ENCODE measurements at regions not wholly inside any gene's neighbourhood (a gene's known extent, or its start where the extent isn't known, plus 50 kb on each side); places are given as distances from the start of the nearest gene placed in this dataset.

- H3K27me3 ChIP-seq (ENCODE audit: control insufficient read depth in 2 of 2, insufficient read depth in 2 of 2, low read length in 2 of 2) = peaks cover 0 to 10% of the 10 kb centered on the region in 2 donors
- no peak overlapping the region for H3K27ac ChIP-seq (ENCODE audit: low read depth in 2 of 2, low read length in 2 of 2)
- no peaks in the 10 kb centered on the region for H3K9me3 ChIP-seq (ENCODE audit: control insufficient read depth in 2 of 2, low read length in 2 of 2)
- no peak overlapping the region for H3K4me3 ChIP-seq (ENCODE audit: low read length in 2 of 2)
- no peak overlapping the region for H3K9ac ChIP-seq (ENCODE audit: low read depth in 1 of 2, low read length in 2 of 2)
- H3K4me1 ChIP-seq (ENCODE audit: control insufficient read depth in 2 of 2, insufficient read depth in 2 of 2, low read length in 2 of 2) = peaks cover 0 to 3% of the 10 kb centered on the region in 2 donors
- no peaks in the 10 kb centered on the region for H3K36me3 ChIP-seq (ENCODE audit: control insufficient read depth in 2 of 2, insufficient read depth in 2 of 2, low read length in 2 of 2)
These were observed 81.0 kb downstream of the ESM1 start for GRCh38 chr5:54904425-54904824.

GRCh38 chr5:54902791-54903473 is 82.5 kb downstream of the ESM1 start:
- Histone ChIP-seq H3K4me1 (ENCODE audit: control insufficient read depth in 2 of 2, insufficient read depth in 2 of 2, low read length in 2 of 2) (peaks cover 0 to 3% of the 10 kb centered on the region in 2 donors), H3K27ac (ENCODE audit: low read depth in 2 of 2, low read length in 2 of 2) (no peak overlapping the region), H3K9ac (ENCODE audit: low read depth in 1 of 2, low read length in 2 of 2) (no peak overlapping the region), H3K9me3 (ENCODE audit: control insufficient read depth in 2 of 2, low read length in 2 of 2) (no peaks in the 10 kb centered on the region), H3K36me3 (ENCODE audit: control insufficient read depth in 2 of 2, insufficient read depth in 2 of 2, low read length in 2 of 2) (no peaks in the 10 kb centered on the region), H3K4me3 (ENCODE audit: low read length in 2 of 2) (no peak overlapping the region), H3K27me3 (ENCODE audit: control insufficient read depth in 2 of 2, insufficient read depth in 2 of 2, low read length in 2 of 2) (peaks cover 0 to 12% of the 10 kb centered on the region in 2 donors)

- Histone ChIP-seq H3K27ac (ENCODE audit: low read depth in 2 of 2, low read length in 2 of 2) (no peak overlapping the region), H3K9me3 (ENCODE audit: control insufficient read depth in 2 of 2, low read length in 2 of 2) (no peaks in the 10 kb centered on the region)
These were observed 84.2 kb downstream of the ESM1 start for GRCh38 chr5:54900984-54901725.

DNA sequence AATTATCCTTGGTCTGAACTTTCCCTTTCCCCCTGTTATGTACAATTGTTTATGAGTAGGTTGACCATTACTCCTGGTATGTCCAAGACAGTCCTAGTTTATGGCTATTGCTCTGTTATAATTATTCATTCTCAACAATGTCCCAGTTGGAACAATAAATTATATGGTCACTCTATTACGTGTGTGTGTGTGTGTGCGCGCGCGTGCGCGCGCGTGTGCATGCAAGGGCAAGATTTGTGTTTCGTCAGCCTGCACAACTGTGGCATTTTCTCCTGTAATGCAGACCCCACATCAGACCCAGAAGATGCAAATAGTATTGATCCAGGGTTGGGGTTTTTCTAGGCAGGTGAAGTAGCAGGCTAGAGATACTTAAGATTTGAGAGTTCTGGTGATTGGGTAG is 88.4 kb downstream of the ESM1 start:
- H3K4me1 ChIP-seq (ENCODE audit: control insufficient read depth in 2 of 2, insufficient read depth in 2 of 2, low read length in 2 of 2) = no peaks in the 10 kb centered on the region
- no peak overlapping the region for H3K9ac ChIP-seq (ENCODE audit: low read depth in 1 of 2, low read length in 2 of 2)
- H3K27ac ChIP-seq (ENCODE audit: low read depth in 2 of 2, low read length in 2 of 2) = no peak overlapping the region
- H3K9me3 ChIP-seq (ENCODE audit: control insufficient read depth in 2 of 2, low read length in 2 of 2) = no peaks in the 10 kb centered on the region
- H3K27me3 ChIP-seq (ENCODE audit: control insufficient read depth in 2 of 2, insufficient read depth in 2 of 2, low read length in 2 of 2) = peaks cover 0 to 9% of the 10 kb centered on the region in 2 donors
- no peaks in the 10 kb centered on the region for H3K36me3 ChIP-seq (ENCODE audit: control insufficient read depth in 2 of 2, insufficient read depth in 2 of 2, low read length in 2 of 2)
- H3K4me3 ChIP-seq (ENCODE audit: low read length in 2 of 2) = no peak overlapping the region

More at GRCh38 chr5:54900984-54901725, 84.2 kb downstream of the ESM1 start:
- Histone ChIP-seq H3K9ac (ENCODE audit: low read depth in 1 of 2, low read length in 2 of 2) (no peak overlapping the region), H3K4me3 (ENCODE audit: low read length in 2 of 2) (no peak overlapping the region), H3K27me3 (ENCODE audit: control insufficient read depth in 2 of 2, insufficient read depth in 2 of 2, low read length in 2 of 2) (peaks cover 0 to 11% of the 10 kb centered on the region in 2 donors), H3K36me3 (ENCODE audit: control insufficient read depth in 2 of 2, insufficient read depth in 2 of 2, low read length in 2 of 2) (no peaks in the 10 kb centered on the region), H3K4me1 (ENCODE audit: control insufficient read depth in 2 of 2, insufficient read depth in 2 of 2, low read length in 2 of 2) (peaks cover 0 to 3% of the 10 kb centered on the region in 2 donors)

GRCh38 chr5:54895816-54896341 is 89.5 kb downstream of the ESM1 start:
- no peak overlapping the region for H3K9ac ChIP-seq (ENCODE audit: low read depth in 1 of 2, low read length in 2 of 2)
- H3K9me3 ChIP-seq (ENCODE audit: control insufficient read depth in 2 of 2, low read length in 2 of 2) = no peaks in the 10 kb centered on the region
- H3K27ac ChIP-seq (ENCODE audit: low read depth in 2 of 2, low read length in 2 of 2) = no peak overlapping the region
- no peaks in the 10 kb centered on the region for H3K36me3 ChIP-seq (ENCODE audit: control insufficient read depth in 2 of 2, insufficient read depth in 2 of 2, low read length in 2 of 2)
- H3K4me1 ChIP-seq (ENCODE audit: control insufficient read depth in 2 of 2, insufficient read depth in 2 of 2, low read length in 2 of 2) = no peaks in the 10 kb centered on the region
- H3K27me3 ChIP-seq (ENCODE audit: control insufficient read depth in 2 of 2, insufficient read depth in 2 of 2, low read length in 2 of 2) = peaks cover 0 to 3% of the 10 kb centered on the region in 2 donors
- H3K4me3 ChIP-seq (ENCODE audit: low read length in 2 of 2) = no peak overlapping the region

GRCh38 chr5:54894957-54895815 is 90.2 kb downstream of the ESM1 start:
- Histone ChIP-seq H3K36me3 (ENCODE audit: control insufficient read depth in 2 of 2, insufficient read depth in 2 of 2, low read length in 2 of 2) (no peaks in the 10 kb centered on the region), H3K9ac (ENCODE audit: low read depth in 1 of 2, low read length in 2 of 2) (no peak overlapping the region), H3K4me3 (ENCODE audit: low read length in 2 of 2) (no peak overlapping the region), H3K9me3 (ENCODE audit: control insufficient read depth in 2 of 2, low read length in 2 of 2) (no peaks in the 10 kb centered on the region), H3K27me3 (ENCODE audit: control insufficient read depth in 2 of 2, insufficient read depth in 2 of 2, low read length in 2 of 2) (peaks cover 0 to 3% of the 10 kb centered on the region in 2 donors), H3K4me1 (ENCODE audit: control insufficient read depth in 2 of 2, insufficient read depth in 2 of 2, low read length in 2 of 2) (no peaks in the 10 kb centered on the region), H3K27ac (ENCODE audit: low read depth in 2 of 2, low read length in 2 of 2) (no peak overlapping the region)

- Histone ChIP-seq H3K4me1 (ENCODE audit: control insufficient read depth in 2 of 2, insufficient read depth in 2 of 2, low read length in 2 of 2) (no peaks in the 10 kb centered on the region), H3K9me3 (ENCODE audit: control insufficient read depth in 2 of 2, low read length in 2 of 2) (no peaks in the 10 kb centered on the region), H3K4me3 (ENCODE audit: low read length in 2 of 2) (no peak overlapping the region)
These were observed 95.6 kb downstream of the ESM1 start for GRCh38 chr5:54889826-54890225.

GRCh38 chr5:54887663-54888062 is 97.7 kb downstream of the ESM1 start:
- peaks cover 16 to 20% of the 10 kb centered on the region in 2 donors for H3K27me3 ChIP-seq (ENCODE audit: control insufficient read depth in 2 of 2, insufficient read depth in 2 of 2, low read length in 2 of 2)

More at GRCh38 chr5:54889826-54890225, 95.6 kb downstream of the ESM1 start:
- Histone ChIP-seq H3K27ac (ENCODE audit: low read depth in 2 of 2, low read length in 2 of 2) (no peak overlapping the region), H3K9ac (ENCODE audit: low read depth in 1 of 2, low read length in 2 of 2) (no peak overlapping the region), H3K36me3 (ENCODE audit: control insufficient read depth in 2 of 2, insufficient read depth in 2 of 2, low read length in 2 of 2) (no peaks in the 10 kb centered on the region), H3K27me3 (ENCODE audit: control insufficient read depth in 2 of 2, insufficient read depth in 2 of 2, low read length in 2 of 2) (peaks cover 4% of the 10 kb centered on the region in 2 donors)

DNA sequence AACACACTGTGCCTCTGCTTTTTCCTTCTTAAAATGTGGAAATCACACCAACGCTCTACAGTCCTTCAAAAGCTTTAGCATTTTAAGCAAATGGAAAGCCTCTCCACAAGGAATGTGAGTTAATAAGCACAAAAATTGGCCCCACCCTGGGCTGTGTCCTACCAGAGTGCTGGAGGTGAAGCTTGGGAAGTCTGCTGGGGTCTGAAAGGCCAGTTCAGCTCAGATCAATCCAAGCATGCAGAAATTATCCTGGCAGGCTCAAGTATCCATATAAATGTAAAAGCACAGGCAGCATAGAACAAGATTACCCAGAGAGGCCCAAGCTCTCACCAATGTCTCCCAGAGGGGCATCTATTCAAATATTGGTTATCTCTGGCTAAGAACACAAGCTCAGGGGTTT is 98.5 kb downstream of the ESM1 start:
- no peak overlapping the region for H3K27ac ChIP-seq (ENCODE audit: low read depth in 2 of 2, low read length in 2 of 2)
- no peaks in the 10 kb centered on the region for H3K9me3 ChIP-seq (ENCODE audit: control insufficient read depth in 2 of 2, low read length in 2 of 2)
- peaks cover 0 to 3% of the 10 kb centered on the region in 2 donors for H3K4me1 ChIP-seq (ENCODE audit: control insufficient read depth in 2 of 2, insufficient read depth in 2 of 2, low read length in 2 of 2)
- H3K36me3 ChIP-seq (ENCODE audit: control insufficient read depth in 2 of 2, insufficient read depth in 2 of 2, low read length in 2 of 2) = no peaks in the 10 kb centered on the region
- H3K27me3 ChIP-seq (ENCODE audit: control insufficient read depth in 2 of 2, insufficient read depth in 2 of 2, low read length in 2 of 2) = peaks cover 22% of the 10 kb centered on the region in 2 donors
- H3K4me3 ChIP-seq (ENCODE audit: low read length in 2 of 2) = no peak overlapping the region
- H3K9ac ChIP-seq (ENCODE audit: low read depth in 1 of 2, low read length in 2 of 2) = no peak overlapping the region

More at GRCh38 chr5:54887663-54888062, 97.7 kb downstream of the ESM1 start:
- no peak overlapping the region for H3K9ac ChIP-seq (ENCODE audit: low read depth in 1 of 2, low read length in 2 of 2)
- H3K36me3 ChIP-seq (ENCODE audit: control insufficient read depth in 2 of 2, insufficient read depth in 2 of 2, low read length in 2 of 2) = no peaks in the 10 kb centered on the region
- H3K9me3 ChIP-seq (ENCODE audit: control insufficient read depth in 2 of 2, low read length in 2 of 2) = no peaks in the 10 kb centered on the region
- no peak overlapping the region for H3K4me3 ChIP-seq (ENCODE audit: low read length in 2 of 2)
- H3K27ac ChIP-seq (ENCODE audit: low read depth in 2 of 2, low read length in 2 of 2) = no peak overlapping the region
- peaks cover 0 to 3% of the 10 kb centered on the region in 2 donors for H3K4me1 ChIP-seq (ENCODE audit: control insufficient read depth in 2 of 2, insufficient read depth in 2 of 2, low read length in 2 of 2)

Measured in mucosa of rectum (tissue), 2 donors.